ENCODE measurements at regions not wholly inside any gene's neighbourhood (a gene's known extent, or its start where the extent isn't known, plus 50 kb on each side); places are given as distances from the start of the nearest gene placed in this dataset.
"Not testable (repeated sequence)": the region's sequence is repeated elsewhere in the genome, so short reads cannot be mapped to it uniquely, and the experiment has no call there.

DNA sequence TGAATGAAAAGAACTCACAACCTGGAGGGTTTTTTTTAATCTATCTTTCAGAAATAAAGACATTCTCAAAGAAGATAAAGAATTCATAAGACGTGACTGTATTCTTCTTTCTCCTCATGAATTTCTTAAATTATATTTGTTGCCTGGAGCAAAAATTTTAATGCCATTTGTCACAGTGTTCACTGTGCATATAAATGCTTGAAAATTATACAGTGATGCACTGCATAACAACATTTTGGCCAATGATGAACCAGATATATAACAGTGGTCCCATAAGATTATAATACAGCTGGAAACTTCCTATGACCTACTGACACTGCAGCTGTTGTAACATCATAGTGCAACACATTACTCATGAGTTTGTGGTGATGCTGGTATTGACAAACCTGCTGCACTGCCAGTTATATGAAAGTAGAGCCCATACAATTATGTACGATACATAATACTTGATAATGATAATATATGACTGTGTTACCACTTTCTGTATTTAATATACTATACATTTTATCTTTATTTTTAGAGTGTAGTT is 67.3 kb downstream of the P2RY1 start:
- Histone ChIP-seq H3K4me3 (no peak overlapping the region), H3K9me3 (no peaks in the 10 kb centered on the region), H3K27ac (no peak overlapping the region), H3K4me1 (no peaks in the 10 kb centered on the region), H3K27me3 (no peaks in the 10 kb centered on the region), H3K36me3 (no peaks in the 10 kb centered on the region)
- 89 to 94% (median 90%) methylated on average over 2 of the region's 2 CpGs for WGBS, 5 donors
- intact Hi-C loops (cut with DNase I; ENCODE audit: low total_unique reads), result no loop called here
- TF ChIP-seq POLR2A (IDR thresholded peaks at IDR 0.05), result no peak
- no peak for TF ChIP-seq POLR2AphosphoS5 (IDR thresholded peaks at IDR 0.05)
- TF ChIP-seq, protein P1, sequence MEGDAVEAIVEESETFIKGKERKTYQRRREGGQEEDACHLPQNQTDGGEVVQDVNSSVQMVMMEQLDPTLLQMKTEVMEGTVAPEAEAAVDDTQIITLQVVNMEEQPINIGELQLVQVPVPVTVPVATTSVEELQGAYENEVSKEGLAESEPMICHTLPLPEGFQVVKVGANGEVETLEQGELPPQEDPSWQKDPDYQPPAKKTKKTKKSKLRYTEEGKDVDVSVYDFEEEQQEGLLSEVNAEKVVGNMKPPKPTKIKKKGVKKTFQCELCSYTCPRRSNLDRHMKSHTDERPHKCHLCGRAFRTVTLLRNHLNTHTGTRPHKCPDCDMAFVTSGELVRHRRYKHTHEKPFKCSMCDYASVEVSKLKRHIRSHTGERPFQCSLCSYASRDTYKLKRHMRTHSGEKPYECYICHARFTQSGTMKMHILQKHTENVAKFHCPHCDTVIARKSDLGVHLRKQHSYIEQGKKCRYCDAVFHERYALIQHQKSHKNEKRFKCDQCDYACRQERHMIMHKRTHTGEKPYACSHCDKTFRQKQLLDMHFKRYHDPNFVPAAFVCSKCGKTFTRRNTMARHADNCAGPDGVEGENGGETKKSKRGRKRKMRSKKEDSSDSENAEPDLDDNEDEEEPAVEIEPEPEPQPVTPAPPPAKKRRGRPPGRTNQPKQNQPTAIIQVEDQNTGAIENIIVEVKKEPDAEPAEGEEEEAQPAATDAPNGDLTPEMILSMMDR (IDR thresholded peaks at IDR 0.05), result no peak
- no peak for TF ChIP-seq EP300 (IDR thresholded peaks at IDR 0.05)
- no peak for DNase-seq

DNA sequence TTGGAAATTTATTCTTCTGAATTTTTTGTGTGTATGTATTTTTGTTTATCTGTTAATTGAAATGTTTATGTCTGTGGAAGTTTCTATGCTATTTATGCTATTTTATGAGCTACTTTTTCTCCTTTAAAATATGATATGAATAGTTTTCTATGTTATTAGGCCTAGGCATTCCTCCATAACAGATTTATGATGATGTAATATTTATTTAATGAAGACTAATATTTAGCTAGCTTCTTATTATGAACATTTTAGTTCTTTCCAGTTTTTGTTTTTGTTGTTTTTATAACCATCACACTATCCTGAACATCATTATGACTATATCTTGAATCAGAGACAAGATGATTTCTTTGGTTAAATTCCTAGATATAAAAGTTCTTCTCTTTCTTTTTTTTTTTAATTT is 70.7 kb downstream of the P2RY1 start:
- no peaks in the 10 kb centered on the region for H3K27me3 ChIP-seq
- no peaks in the 10 kb centered on the region for H3K9me3 ChIP-seq
- TF ChIP-seq POLR2AphosphoS5 (IDR thresholded peaks at IDR 0.05) (no peak), POLR2A (IDR thresholded peaks at IDR 0.05) (no peak), EP300 (IDR thresholded peaks at IDR 0.05) (no peak)
- TF ChIP-seq, protein P1 (IDR thresholded peaks at IDR 0.05), result no peak
- no peak overlapping the region for H3K27ac ChIP-seq
- intact Hi-C loops (cut with DNase I; ENCODE audit: low total_unique reads), result no loop called here
- DNase-seq, result no peak
- H3K36me3 ChIP-seq, result no peaks in the 10 kb centered on the region
- H3K4me1 ChIP-seq, result peaks cover 0 to 9% (median 0%) of the 10 kb centered on the region in 4 donors
- H3K4me3 ChIP-seq, result no peak overlapping the region

DNA sequence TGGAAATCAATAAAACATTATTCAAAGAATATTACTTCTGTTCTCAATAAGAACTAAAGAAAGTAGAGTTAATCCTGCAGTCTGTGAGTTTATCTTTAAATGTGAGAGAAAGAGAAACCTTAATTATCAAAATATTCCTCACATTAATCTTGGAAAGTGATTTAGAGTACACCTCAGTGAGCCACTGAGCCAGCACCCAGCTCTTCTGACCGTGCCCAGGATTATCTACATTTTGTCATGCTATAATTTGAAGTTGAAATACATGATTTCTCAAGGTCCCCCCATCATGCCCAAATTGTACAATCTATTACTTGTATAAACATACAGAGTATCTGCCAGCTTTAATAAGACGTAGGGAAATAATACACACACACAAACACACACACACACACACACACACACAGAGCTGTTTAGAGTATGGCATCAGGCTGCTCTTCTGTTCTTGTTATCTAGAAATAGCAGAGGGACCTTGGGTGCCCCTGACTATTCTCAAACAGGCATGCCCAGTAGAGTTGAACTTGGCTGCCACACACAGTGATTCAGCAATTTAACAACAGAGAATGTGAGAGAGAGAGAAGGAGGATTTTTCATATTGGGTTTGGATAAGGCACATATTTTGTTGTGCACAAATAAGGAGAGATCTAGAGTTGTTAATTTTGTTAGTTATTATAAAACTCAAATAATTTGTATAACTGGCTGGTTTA is 74.4 kb downstream of the P2RY1 start:
- peak in 1 of 2 donors; percentile 12 for DNase-seq
- Histone ChIP-seq H3K4me3 (no peak overlapping the region), H3K36me3 (no peaks in the 10 kb centered on the region), H3K4me1 (peaks cover 0 to 9% (median 0%) of the 10 kb centered on the region in 4 donors), H3K9me3 (no peaks in the 10 kb centered on the region), H3K27ac (no peak overlapping the region), H3K27me3 (no peaks in the 10 kb centered on the region)
- WGBS, 5 donors, result 19 to 46% (median 42%) methylated on average over 2 of the region's 2 CpGs
- no peak for TF ChIP-seq EP300 (IDR thresholded peaks at IDR 0.05)
- intact Hi-C loops (cut with DNase I; ENCODE audit: low total_unique reads), result no loop called here

DNA sequence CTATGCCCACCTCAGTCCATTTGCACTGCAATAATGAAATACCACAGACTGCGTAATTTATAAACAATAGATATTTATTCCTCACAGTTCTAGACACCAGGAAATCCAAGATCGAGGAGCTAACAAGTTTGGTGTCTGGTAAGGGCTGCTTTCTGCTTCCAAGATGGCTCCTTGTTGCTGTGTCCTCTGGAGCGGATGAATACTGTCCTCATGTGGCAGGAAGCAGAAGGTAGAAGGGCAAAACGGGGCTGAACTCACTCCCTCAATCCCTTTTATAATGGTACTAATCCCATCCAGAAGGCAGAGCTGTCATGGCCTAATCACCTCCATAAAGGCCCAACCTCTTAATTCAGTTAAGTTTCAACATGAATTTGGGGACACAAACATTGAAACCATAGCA is 75.3 kb downstream of the P2RY1 start:
- no peaks in the 10 kb centered on the region for H3K9me3 ChIP-seq
- peak in 1 of 2 donors; percentile 5 for DNase-seq
- intact Hi-C loops (cut with DNase I; ENCODE audit: low total_unique reads), result no loop called here
- 80 to 86% (median 84%) methylated on average over 4 of the region's 4 CpGs for WGBS, 5 donors
- no peaks in the 10 kb centered on the region for H3K27me3 ChIP-seq
- no peak overlapping the region for H3K27ac ChIP-seq
- peaks cover 0 to 9% (median 0%) of the 10 kb centered on the region in 4 donors for H3K4me1 ChIP-seq
- no peaks in the 10 kb centered on the region for H3K36me3 ChIP-seq
- TF ChIP-seq, protein P1 (IDR thresholded peaks at IDR 0.05), result no peak
- TF ChIP-seq POLR2AphosphoS5 (IDR thresholded peaks at IDR 0.05) (no peak), EP300 (IDR thresholded peaks at IDR 0.05) (no peak), POLR2A (IDR thresholded peaks at IDR 0.05) (no peak)
- H3K4me3 ChIP-seq, result no peak overlapping the region

DNA sequence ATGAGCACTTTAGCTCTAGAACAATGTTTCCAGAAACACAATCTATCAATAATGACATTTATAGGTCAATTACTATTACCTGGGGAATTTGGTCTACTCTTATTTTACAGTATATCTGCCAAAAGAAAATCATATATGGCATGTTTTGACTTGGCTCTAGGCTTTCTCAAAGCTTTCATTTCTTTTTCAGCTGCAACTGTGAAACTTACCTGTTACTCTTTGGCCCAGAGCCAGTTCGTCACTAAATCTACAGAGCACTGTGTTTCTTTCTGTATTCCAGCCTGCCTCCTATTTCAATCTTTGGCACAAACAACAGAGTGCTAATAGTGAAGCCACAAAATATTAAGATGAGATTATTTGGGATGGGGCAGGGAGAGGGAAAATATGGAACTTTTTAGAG is 76.0 kb downstream of the P2RY1 start:
- Histone ChIP-seq H3K4me3 (no peak overlapping the region), H3K9me3 (no peaks in the 10 kb centered on the region), H3K4me1 (peaks cover 0 to 9% (median 0%) of the 10 kb centered on the region in 4 donors), H3K36me3 (no peaks in the 10 kb centered on the region), H3K27ac (no peak overlapping the region), H3K27me3 (no peaks in the 10 kb centered on the region)
- TF ChIP-seq, protein P1 (IDR thresholded peaks at IDR 0.05), result no peak
- TF ChIP-seq EP300 (IDR thresholded peaks at IDR 0.05) (no peak), POLR2AphosphoS5 (IDR thresholded peaks at IDR 0.05) (no peak), POLR2A (IDR thresholded peaks at IDR 0.05) (no peak)
- DNase-seq, result peak in 1 of 2 donors; percentile 59
- WGBS, 5 donors, result 42 to 73% (median 45%) methylated on average over 1 of the region's 1 CpG
- intact Hi-C loops (cut with DNase I; ENCODE audit: low total_unique reads), result no loop called here

DNA sequence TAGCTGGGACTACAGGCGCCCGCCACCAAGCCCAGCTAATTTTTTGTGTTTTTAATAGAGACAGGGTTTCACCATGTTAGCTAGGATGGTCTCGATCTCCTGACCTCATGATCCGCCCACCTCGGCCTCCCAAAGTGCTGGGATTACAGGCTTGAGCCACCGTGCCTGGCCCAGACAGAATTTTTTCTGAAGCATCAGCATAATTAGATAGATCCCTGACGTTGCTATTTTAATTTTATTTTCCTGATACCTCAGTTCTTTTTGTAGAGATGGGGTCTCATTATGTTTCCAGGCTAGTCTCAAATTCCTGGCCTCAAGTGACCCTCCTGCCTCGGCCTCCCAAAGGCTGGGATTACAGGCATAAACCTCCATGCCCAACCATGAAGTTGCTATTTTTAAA is 79.8 kb downstream of the P2RY1 start:
- H3K36me3 ChIP-seq; H3K4me1 ChIP-seq; H3K4me3 ChIP-seq; H3K27me3 ChIP-seq; H3K9me3 ChIP-seq; DNase-seq; intact Hi-C loops (cut with DNase I; ENCODE audit: low total_unique reads); H3K27ac ChIP-seq: not testable (repeated sequence)
- 83 to 87% (median 84%) methylated on average over 8 of the region's 8 CpGs for WGBS, 5 donors
